ENCODE measurements at regions not wholly inside any gene's neighbourhood (a gene's known extent, or its start where the extent isn't known, plus 50 kb on each side); places are given as distances from the start of the nearest gene placed in this dataset.

DNA sequence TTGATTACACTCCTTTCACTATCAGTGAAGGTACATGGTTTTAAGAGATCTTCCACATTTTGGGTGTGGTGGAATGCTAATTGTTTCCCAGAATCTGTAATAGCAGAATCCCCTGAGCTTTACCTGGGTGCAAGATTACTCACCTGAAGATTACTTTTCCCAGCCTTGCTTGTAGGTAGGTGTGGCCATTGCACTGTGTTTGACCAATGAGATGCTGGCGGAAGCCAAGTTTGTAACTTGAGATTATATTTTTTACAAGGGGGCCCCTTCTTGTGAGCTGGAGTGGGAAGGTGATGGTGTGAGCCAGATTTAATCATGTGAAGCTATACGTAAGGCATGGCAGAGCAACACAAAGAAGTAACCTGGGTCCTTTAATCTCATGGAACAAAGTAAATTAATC is 294.3 kb downstream of the TOX3 start:
- no peak overlapping the region for H4K5ac ChIP-seq (ENCODE audit: low read depth, low read length)
- CTCF ChIA-PET, result no interaction called here
- H3K36me3 ChIP-seq (ENCODE audit: control insufficient read depth, insufficient read depth, low read length), result no peaks in the 10 kb centered on the region
- in situ Hi-C loops (cut with MboI; ENCODE audit: low sequenced_read_pairs), result no loop called here
- H3K79me1 ChIP-seq (ENCODE audit: low read depth in 1 of 2, low read length in 2 of 2), result no peaks in the 10 kb centered on the region
- no peak overlapping the region for H3K14ac ChIP-seq (replicated peaks; ENCODE audit: low read depth, low read length)
- H3K9me1 ChIP-seq (ENCODE audit: insufficient read depth, low read length), result no peaks in the 10 kb centered on the region
- H3K27me3 ChIP-seq (ENCODE audit: control insufficient read depth, insufficient read depth, low read length), result no peaks in the 10 kb centered on the region
- POLR2A ChIA-PET (ENCODE audit: unreplicated experiment), result no interaction called here
- H2BK15ac ChIP-seq (ENCODE audit: low read depth, low read length), result no peak overlapping the region
- no peak for TF ChIP-seq NFE2L2 (IDR thresholded peaks at IDR 0.05; ENCODE audit: low read depth, low read length)
- no peak overlapping the region for H3K27ac ChIP-seq (ENCODE audit: insufficient read depth, low read length)
- H4K8ac ChIP-seq (ENCODE audit: low read depth in 2 of 2, low read length in 2 of 2), result no peak overlapping the region
- no peak overlapping the region for H3K4me3 ChIP-seq (ENCODE audit: insufficient read depth, low read depth, low read length)
- H2AFZ ChIP-seq (replicated peaks; ENCODE audit: low read length, poor library complexity), result no peak overlapping the region
- dilution Hi-C loops (cut with HindIII; ENCODE audit: low sequenced_read_pairs, unreplicated experiment), result no loop called here
- no TSS peak for BruUV-seq (replicated peaks)
- no peak overlapping the region for H2AK9ac ChIP-seq (replicated peaks; ENCODE audit: low read depth, low read length, poor library complexity)
- H3K9me3 ChIP-seq (ENCODE audit: control insufficient read depth, insufficient read depth, low read length), result no peaks in the 10 kb centered on the region
- no CpG with 5 or more reads among the region's 2 CpGs for WGBS, 2 experiments (ENCODE audit: extremely low coverage in 2 of 2, insufficient read length in 1 of 2)
- no peak overlapping the region for H3K9ac ChIP-seq (ENCODE audit: low read depth, low read length)
- no peak overlapping the region for H2BK120ac ChIP-seq (ENCODE audit: low read depth, low read length)
- H4K20me1 ChIP-seq (ENCODE audit: insufficient read depth, low read length), result no peaks in the 10 kb centered on the region
- no peak overlapping the region for H3K56ac ChIP-seq (ENCODE audit: extremely low read depth, insufficient read depth, low read length)
- H2BK20ac ChIP-seq (ENCODE audit: low read depth, low read length), result no peak overlapping the region
- H4K91ac ChIP-seq (ENCODE audit: insufficient read depth, low read depth, low read length), result no peak overlapping the region
- H2AK5ac ChIP-seq (ENCODE audit: low read depth, low read length), result no peak overlapping the region
- ATAC-seq (ENCODE audit: low read depth) (no peak), DNase-seq (no peak)
- H3K4me2 ChIP-seq (ENCODE audit: low read depth, low read length), result no peak overlapping the region
- no peaks in the 10 kb centered on the region for H3K4me1 ChIP-seq (ENCODE audit: control insufficient read depth, insufficient read depth, low read length)
- intact Hi-C loops (cut with micrococcal nuclease), result no loop called here
- H2BK5ac ChIP-seq (ENCODE audit: low read depth, low read length, poor library complexity, severe bottlenecking), result no peak overlapping the region
- no peak overlapping the region for H3K23ac ChIP-seq (ENCODE audit: low read depth, low read length)
- no peak overlapping the region for H3K18ac ChIP-seq (ENCODE audit: low read depth, low read length)
- no peak overlapping the region for H3K4ac ChIP-seq (ENCODE audit: low read depth, low read length)

Measured in IMR-90 (cell line).